Ovary (tissue), 7 donors: ENCODE measurements at regions not wholly inside any gene's neighbourhood (a gene's known extent, or its start where the extent isn't known, plus 50 kb on each side); places are given as distances from the start of the nearest gene placed in this dataset.

ENCODE experiments used
- DNase-seq, 5 donors: peaks; one replicate each; pipeline ENCODE4 v3.0.0-alpha.2; 2019 to 2020
- H3K27ac ChIP-seq, 2 donors: fragments of 200-600 bp; one replicate each; pipeline versions ENCODE4 v1.5.1 to v1.8.0; 2019 to 2022
- H3K27me3 ChIP-seq: fragments of 200-600 bp; one replicate; pipeline ENCODE4 v1.8.0; 2022
- H3K36me3 ChIP-seq: fragments of 200-600 bp; sonication (generic); one replicate; pipeline ENCODE4 v1.5.1; 2019
- H3K4me1 ChIP-seq: one replicate; pipeline ENCODE4 v1.8.1; 2013; ENCODE audit warnings: mild to moderate bottlenecking, moderate library complexity; ENCODE audit not compliant: insufficient read depth
- H3K4me3 ChIP-seq: fragments of 200-600 bp; sonication (generic); one replicate; pipeline ENCODE4 v1.5.1; 2017
- H3K9me3 ChIP-seq, 2 donors: fragments of 200-600 bp in 1 of 2; sonication (generic) in 1 of 2; one replicate each; pipeline versions ENCODE4 v1.5.1 to v1.8.1; 2013 to 2019; ENCODE audit warnings: mild to moderate bottlenecking in 1 of 2, moderate library complexity in 1 of 2
- CTCF ChIP-seq, 3 donors: fragments of 450-650 bp in 2 of 3; fragments of 200-600 bp in 1 of 3; IDR thresholded peaks; one replicate each; pipeline versions ENCODE4 v1.5.1 to v1.8.0; 2016 to 2022; ENCODE audit warnings: antibody characterized with exemption in 3 of 3, mild to moderate bottlenecking in 1 of 3
- EP300 ChIP-seq: sonication (generic); formaldehyde crosslinking; IDR thresholded peaks from one replicate; pipeline ENCODE4 v1.6.1; 2017; ENCODE audit warnings: antibody characterized with exemption
- POLR2A ChIP-seq: fragments of 450-650 bp; IDR thresholded peaks from one replicate; pipeline ENCODE4 v1.6.1; 2017; ENCODE audit warnings: antibody characterized with exemption, mild to moderate bottlenecking, moderate library complexity
- whole genome bisulfite sequencing, 3 donors: extraction: QIAGEN DNeasy Blood & Tissue Kit in 1 of 3; methylation state at CpG; one replicate each; pipeline versions ENCODE4 v1.1.5 to v1.1.7; 2013 to 2017; 5-methylcytosine and 5-hydroxymethylcytosine counted together
- intact Hi-C, 4 donors: fragments of 100-400 bp; cut with DNase I; formaldehyde crosslinking; loops; one replicate each; pipeline versions ENCODE4 v1.11.0 to v1.15.1; 2022 to 2023
- donor health status: DM: no; HTN: no; CAD: no; lungs with moderate emphysema.
- donor health status: DM: no; HTN: no; CAD: no.
- donor health status: Bipolar disorder and iron deficiency.
- donor health status: DM: no; HTN: no; CAD: no.
- donor health status: DM: yes; HTN: yes; CAD: no.

GRCh38 chr13:111022886-111023285 lies 92.2 kb upstream of the ARHGEF7 start:
- Histone ChIP-seq H3K36me3 (no peaks in the 10 kb centered on the region), H3K27me3 (no peaks in the 10 kb centered on the region), H3K4me3 (no peak overlapping the region), H3K4me1 (peaks cover 3% of the 10 kb centered on the region), H3K9me3 (peaks cover 0 to 4% of the 10 kb centered on the region in 2 donors), H3K27ac (no peak overlapping the region)
- WGBS, 3 donors, result 88 to 93% (median 88%) methylated on average over 6 of the region's 6 CpGs
- TF ChIP-seq EP300 (no peak), CTCF (IDR thresholded peaks at IDR 0.05) (no peak), POLR2A (no peak)
- no peak for DNase-seq
- intact Hi-C loops, result no loop called here

GRCh38 chr13:111022241-111022640 lies 92.9 kb upstream of the ARHGEF7 start:
- Histone ChIP-seq H3K27me3 (no peaks in the 10 kb centered on the region), H3K4me1 (peaks cover 1% of the 10 kb centered on the region), H3K27ac (no peak overlapping the region), H3K9me3 (peaks cover 0 to 4% of the 10 kb centered on the region in 2 donors), H3K4me3 (no peak overlapping the region), H3K36me3 (no peaks in the 10 kb centered on the region)
- 86 to 95% (median 92%) methylated on average over 1 of the region's 1 CpG for WGBS, 3 donors
- no peak for DNase-seq
- intact Hi-C loops, result no loop called here
- TF ChIP-seq CTCF (IDR thresholded peaks at IDR 0.05) (no peak), POLR2A (no peak), EP300 (no peak)

DNA sequence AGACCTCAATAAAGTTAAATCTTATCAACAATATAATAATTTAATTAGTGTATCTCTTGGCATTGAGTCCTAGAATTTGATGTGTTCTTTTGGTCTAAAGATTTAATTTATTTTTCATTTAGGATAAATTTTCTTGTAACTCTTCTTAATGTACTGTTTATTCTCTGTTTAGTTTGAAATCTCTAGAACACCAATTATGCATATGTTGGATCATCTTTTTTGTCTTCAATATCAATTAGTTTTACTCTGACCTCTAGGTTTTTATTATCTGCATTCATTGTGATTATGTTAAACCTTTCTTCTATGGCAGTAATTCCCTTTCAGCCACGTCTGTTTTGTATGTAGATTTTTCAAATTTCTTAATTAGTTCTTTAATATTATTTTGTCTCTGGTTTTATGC lies 93.8 kb upstream of the ARHGEF7 start:
- TF ChIP-seq EP300 (no peak), CTCF (IDR thresholded peaks at IDR 0.05) (no peak), POLR2A (no peak)
- H3K9me3 ChIP-seq, result peaks cover 0 to 4% of the 10 kb centered on the region in 2 donors
- H3K4me1 ChIP-seq, result no peaks in the 10 kb centered on the region
- 83 to 98% (median 93%) methylated on average over 1 of the region's 1 CpG for WGBS, 3 donors
- no peak for DNase-seq
- intact Hi-C loops, result no loop called here
- no peak overlapping the region for H3K27ac ChIP-seq
- no peak overlapping the region for H3K4me3 ChIP-seq
- H3K27me3 ChIP-seq, result no peaks in the 10 kb centered on the region
- no peaks in the 10 kb centered on the region for H3K36me3 ChIP-seq

GRCh38 chr13:111020546-111020945 lies 94.6 kb upstream of the ARHGEF7 start:
- 81 to 91% (median 87%) methylated on average over 6 of the region's 6 CpGs for WGBS, 3 donors
- no peak overlapping the region for H3K27ac ChIP-seq
- no peaks in the 10 kb centered on the region for H3K4me1 ChIP-seq

More at GRCh38 chr13:111020546-111020945, 94.6 kb upstream of the ARHGEF7 start:
- no peaks in the 10 kb centered on the region for H3K27me3 ChIP-seq
- intact Hi-C loops, result no loop called here
- no peaks in the 10 kb centered on the region for H3K36me3 ChIP-seq
- H3K9me3 ChIP-seq, result peaks cover 0 to 4% of the 10 kb centered on the region in 2 donors
- DNase-seq, result no peak
- TF ChIP-seq POLR2A (no peak), EP300 (no peak), CTCF (IDR thresholded peaks at IDR 0.05) (no peak)
- no peak overlapping the region for H3K4me3 ChIP-seq
